Smooth muscle cell (in vitro differentiated cells): ENCODE measurements at regions not wholly inside any gene's neighbourhood (a gene's known extent, or its start where the extent isn't known, plus 50 kb on each side); places are given as distances from the start of the nearest gene placed in this dataset.

Experiments
- DNase-seq: peaks from one replicate; lab custom pipeline; 2025; ENCODE audit not compliant: unreplicated experiment; lab: John Stamatoyannopoulos, UW
- H2AFZ ChIP-seq: fragments of 200-600 bp; sonication (generic); 2 replicates; pipeline ENCODE4 v1.6.0; 2016; ENCODE audit warnings: antibody characterized with exemption, low read depth, mild to moderate bottlenecking
- H3F3A ChIP-seq: fragments of 200-600 bp; sonication (generic); 2 replicates; pipeline ENCODE4 v1.6.0; 2017; ENCODE audit warnings: antibody characterized with exemption, low read depth
- H3K27ac ChIP-seq: fragments of 200-600 bp; sonication (generic); 2 replicates; pipeline ENCODE4 v1.5.1; 2016; ENCODE audit warnings: low read depth, mild to moderate bottlenecking
- H3K27me3 ChIP-seq: fragments of 200-600 bp; sonication (generic); 2 replicates; pipeline ENCODE4 v1.6.1; 2016; ENCODE audit warnings: low read depth, mild to moderate bottlenecking
- H3K36me3 ChIP-seq: fragments of 200-600 bp; sonication (generic); 2 replicates; pipeline ENCODE4 v1.5.1; 2016; ENCODE audit warnings: low read depth
- H3K4me1 ChIP-seq: fragments of 200-600 bp; sonication (generic); 2 replicates; pipeline ENCODE4 v1.5.1; 2016; ENCODE audit warnings: low read depth
- H3K4me2 ChIP-seq: fragments of 200-600 bp; sonication (generic); 2 replicates; pipeline ENCODE4 v1.6.0; 2016; ENCODE audit warnings: mild to moderate bottlenecking
- H3K4me3 ChIP-seq: fragments of 200-600 bp; sonication (generic); 2 replicates; pipeline ENCODE4 v1.5.1; 2016; ENCODE audit warnings: mild to moderate bottlenecking
- H3K79me2 ChIP-seq: fragments of 200-600 bp; sonication (generic); 2 replicates; pipeline ENCODE4 v1.6.0; 2016; ENCODE audit warnings: low read depth, mild to moderate bottlenecking
- H3K9ac ChIP-seq: fragments of 200-600 bp; sonication (generic); 2 replicates; pipeline ENCODE4 v1.6.0; 2016; ENCODE audit warnings: low read depth
- H3K9me3 ChIP-seq: fragments of 200-600 bp; sonication (generic); replicated peaks from 2 replicates; pipeline ENCODE4 v1.5.1; 2016; ENCODE audit warnings: low read depth
- H4K20me1 ChIP-seq: fragments of 200-600 bp; sonication (generic); 2 replicates; pipeline ENCODE4 v1.6.0; 2016; ENCODE audit warnings: low read depth
- CTCF ChIP-seq: fragments of 200-600 bp; sonication (generic); IDR thresholded peaks from 2 replicates; pipeline ENCODE4 v1.5.1; 2017; ENCODE audit warnings: borderline replicate concordance, mild to moderate bottlenecking, antibody characterized with exemption; ENCODE audit not compliant: insufficient read depth, poor library complexity, severe bottlenecking
- WGBS: methylation state at CpG from one replicate; pipeline ENCODE4 v1.1.7; 2016; ENCODE audit warnings: low lambda C conversion rate; 5-methylcytosine and 5-hydroxymethylcytosine counted together

DNA sequence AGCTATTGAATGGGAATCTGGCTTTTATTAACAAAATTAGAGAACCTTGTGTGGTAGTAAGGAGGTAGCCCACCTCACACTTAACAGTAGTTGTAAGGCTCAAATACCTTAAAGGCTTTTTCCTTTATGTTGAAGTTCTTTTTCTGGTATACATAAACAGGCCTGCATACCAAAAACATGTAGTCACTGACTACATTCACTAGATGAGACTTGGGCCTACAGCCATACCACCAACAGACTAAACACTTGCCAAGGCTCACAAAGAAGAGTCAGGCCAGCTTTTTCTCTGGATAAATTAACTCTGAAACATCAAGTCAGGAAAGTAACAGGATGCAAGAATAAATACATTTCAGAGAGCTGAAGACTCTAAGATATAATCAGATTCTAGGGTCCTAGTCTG, 78.6 kb upstream of the MPDZ start:
- no peak for DNase-seq
- no peaks in the 10 kb centered on the region for H3K4me1 ChIP-seq
- H3K36me3 ChIP-seq, result no peaks in the 10 kb centered on the region
- no peaks in the 10 kb centered on the region for H4K20me1 ChIP-seq
- no peaks in the 10 kb centered on the region for H3F3A ChIP-seq
- TF ChIP-seq CTCF, result no peak
- no peaks in the 10 kb centered on the region for H3K9me3 ChIP-seq
- H3K79me2 ChIP-seq, result no peaks in the 10 kb centered on the region
- H3K9ac ChIP-seq, result no peak overlapping the region
- no peak overlapping the region for H2AFZ ChIP-seq
- no peak overlapping the region for H3K4me3 ChIP-seq
- H3K4me2 ChIP-seq, result peak overlapping the region; percentile 10
- no peaks in the 10 kb centered on the region for H3K27me3 ChIP-seq
- H3K27ac ChIP-seq, result peak overlapping the region; percentile 70

DNA sequence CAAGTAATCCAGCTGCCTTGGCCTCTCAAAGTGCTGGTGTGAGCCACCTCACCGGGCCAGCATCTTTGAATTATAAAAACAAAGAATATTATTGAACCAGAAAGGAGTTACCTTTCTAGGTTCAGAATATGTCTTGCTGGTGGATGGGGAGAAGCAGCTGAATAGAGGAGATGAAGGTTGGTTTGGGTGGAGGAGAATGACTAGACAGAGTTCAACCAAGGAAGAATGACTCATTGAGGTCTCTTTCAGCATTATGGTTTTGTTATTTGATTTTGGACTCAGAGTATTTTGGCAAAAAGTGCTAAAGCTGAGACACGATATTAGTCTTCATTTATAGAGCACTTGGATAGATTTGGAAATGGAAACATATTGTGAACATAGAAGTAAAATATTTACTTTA, 75.2 kb upstream of the MPDZ start:
- DNase-seq, result no peak
- no peak overlapping the region for H2AFZ ChIP-seq
- TF ChIP-seq CTCF, result no peak

GRCh38 chr9:13352451-13352979, 73.0 kb upstream of the MPDZ start:
- Histone ChIP-seq H3K9me3 (no peaks in the 10 kb centered on the region), H3F3A (no peaks in the 10 kb centered on the region), H3K4me2 (no peak overlapping the region), H3K27ac (no peak overlapping the region), H3K79me2 (no peaks in the 10 kb centered on the region), H2AFZ (no peak overlapping the region), H3K9ac (no peak overlapping the region), H3K36me3 (no peaks in the 10 kb centered on the region), H3K4me3 (no peak overlapping the region), H3K27me3 (no peaks in the 10 kb centered on the region), H3K4me1 (no peaks in the 10 kb centered on the region), H4K20me1 (no peaks in the 10 kb centered on the region)
- no peak for TF ChIP-seq CTCF
- 97% methylated on average over 4 of the region's 4 CpGs for WGBS
- no peak for DNase-seq

More for the DNA sequence above, 75.2 kb upstream of the MPDZ start:
- H3K27ac ChIP-seq, result no peak overlapping the region
- no peaks in the 10 kb centered on the region for H3K9me3 ChIP-seq
- no peak overlapping the region for H3K4me3 ChIP-seq
- no peaks in the 10 kb centered on the region for H3K36me3 ChIP-seq
- no peaks in the 10 kb centered on the region for H3F3A ChIP-seq
- 94% methylated on average over 2 of the region's 2 CpGs for WGBS
- H3K4me2 ChIP-seq, result no peak overlapping the region
- no peak overlapping the region for H3K9ac ChIP-seq
- H3K79me2 ChIP-seq, result no peaks in the 10 kb centered on the region
- no peaks in the 10 kb centered on the region for H3K27me3 ChIP-seq
- no peaks in the 10 kb centered on the region for H3K4me1 ChIP-seq
- H4K20me1 ChIP-seq, result no peaks in the 10 kb centered on the region

- Histone ChIP-seq H3F3A (no peaks in the 10 kb centered on the region), H3K79me2 (no peaks in the 10 kb centered on the region), H3K9me3 (no peaks in the 10 kb centered on the region), H3K9ac (no peak overlapping the region), H3K4me3 (no peak overlapping the region), H3K27me3 (no peaks in the 10 kb centered on the region), H2AFZ (no peak overlapping the region), H4K20me1 (no peaks in the 10 kb centered on the region), H3K4me2 (no peak overlapping the region), H3K4me1 (no peaks in the 10 kb centered on the region), H3K27ac (no peak overlapping the region), H3K36me3 (no peaks in the 10 kb centered on the region)
- WGBS, result 24% methylated on average over 3 of the region's 3 CpGs
- no peak for DNase-seq
- TF ChIP-seq CTCF, result peak; percentile 69
Measured at GRCh38 chr9:13351778-13352386, 72.4 kb upstream of the MPDZ start.
